OCI-LY7 (cell line): ENCODE measurements at regions not wholly inside any gene's neighbourhood (a gene's known extent, or its start where the extent isn't known, plus 50 kb on each side); places are given as distances from the start of the nearest gene placed in this dataset.

Source experiments
- BruUV-seq: library from RNA; stranded (reverse); fragments of 400-500 nt; replicated peaks from 2 replicates; lab custom pipeline; 2021; lab: Mats Ljungman, UMichigan
- CTCF ChIA-PET: fragments of 300-600 bp; sonication (Branson Sonifier 250); formaldehyde crosslinking; loops from one replicate; lab custom pipeline; 2022; ENCODE audit warnings: antibody characterized with exemption; ENCODE audit not compliant: unreplicated experiment; lab: Charles Lee
- POLR2A ChIA-PET: fragments of 300-600 bp; sonication (Branson Sonifier 250); formaldehyde crosslinking; loops from one replicate; lab custom pipeline; 2022; ENCODE audit warnings: antibody characterized with exemption; lab: Charles Lee
- DNase-seq: peaks from one replicate; pipeline ENCODE4 v3.0.0-alpha.2; 2015; ENCODE audit warnings: low spot score
- H2AFZ ChIP-seq: fragments of 200-600 bp; sonication (generic), shearing (Covaris generic); 2 replicates; pipeline ENCODE4 v1.6.1; 2014; ENCODE audit warnings: mild to moderate bottlenecking, antibody characterized with exemption, low read length, moderate library complexity
- H3K27ac ChIP-seq: fragments of 200-600 bp; sonication (generic); 2 replicates; pipeline ENCODE4 v1.5.1; 2014; ENCODE audit warnings: mixed run types, low read depth, mild to moderate bottlenecking, moderate library complexity, low read length, inconsistent platforms; ENCODE audit not compliant: poor library complexity, severe bottlenecking
- H3K36me3 ChIP-seq: fragments of 200-600 bp; sonication (generic); 2 replicates; pipeline ENCODE4 v1.6.1; 2014; ENCODE audit warnings: mild to moderate bottlenecking, antibody characterized with exemption, low read length, moderate library complexity, mixed read lengths; ENCODE audit not compliant: insufficient read depth
- H3K4me1 ChIP-seq: fragments of 200-600 bp; sonication (generic); 2 replicates; pipeline ENCODE4 v1.5.1; 2014; ENCODE audit warnings: mild to moderate bottlenecking, low read length; ENCODE audit not compliant: insufficient read depth, poor library complexity, severe bottlenecking
- H3K4me2 ChIP-seq: fragments of 200-600 bp; sonication (generic); 2 replicates; pipeline ENCODE4 v1.6.1; 2014; ENCODE audit warnings: mild to moderate bottlenecking, low read length
- H3K4me3 ChIP-seq: fragments of 200-600 bp; sonication (generic); 2 replicates; pipeline ENCODE4 v1.5.1; 2014; ENCODE audit warnings: mild to moderate bottlenecking, low read depth, low read length; ENCODE audit not compliant: poor library complexity, severe bottlenecking
- H3K79me2 ChIP-seq: fragments of 200-600 bp; sonication (generic); 2 replicates; pipeline ENCODE4 v1.6.1; 2016; ENCODE audit warnings: low read depth, mild to moderate bottlenecking, low read length, moderate library complexity, mixed read lengths; ENCODE audit not compliant: insufficient read depth
- H3K9me2 ChIP-seq: fragments of 200-600 bp; sonication (generic); 2 replicates; pipeline ENCODE4 v1.6.1; 2016; ENCODE audit warnings: mild to moderate bottlenecking, low read length, mixed read lengths; ENCODE audit not compliant: insufficient read depth
- H3K9me3 ChIP-seq: fragments of 200-600 bp; sonication (generic); 2 replicates; pipeline ENCODE4 v1.6.1; 2014; ENCODE audit warnings: mild to moderate bottlenecking, mixed run types, low read length, mixed read lengths
- H4K20me1 ChIP-seq: fragments of 200-600 bp; sonication (generic); 2 replicates; pipeline ENCODE4 v1.6.1; 2014; ENCODE audit warnings: mild to moderate bottlenecking, antibody characterized with exemption, low read length, moderate library complexity, mixed read lengths; ENCODE audit not compliant: insufficient read depth
- EZH2phosphoT487 ChIP-seq: fragments of 200-600 bp; sonication (generic); IDR thresholded peaks from 2 replicates; pipeline ENCODE4 v1.6.1; 2018; ENCODE audit warnings: low read depth, borderline replicate concordance, mild to moderate bottlenecking, mixed run types, antibody characterized with exemption, low read length, moderate library complexity, mixed read lengths
- intact Hi-C: fragments of 100-400 bp; cut with micrococcal nuclease; formaldehyde crosslinking; loops from one replicate; pipeline ENCODE4 v1.10.0; 2022; ENCODE audit not compliant: unreplicated experiment
- TF ChIP-seq, protein P1 (sequence below): fragments of 200-600 bp; sonication (generic); conservative IDR thresholded peaks from 2 replicates; pipeline ENCODE4 v1.5.1; 2014; ENCODE audit warnings: mild to moderate bottlenecking, antibody characterized with exemption, low read length, moderate library complexity, mixed read lengths

DNA sequence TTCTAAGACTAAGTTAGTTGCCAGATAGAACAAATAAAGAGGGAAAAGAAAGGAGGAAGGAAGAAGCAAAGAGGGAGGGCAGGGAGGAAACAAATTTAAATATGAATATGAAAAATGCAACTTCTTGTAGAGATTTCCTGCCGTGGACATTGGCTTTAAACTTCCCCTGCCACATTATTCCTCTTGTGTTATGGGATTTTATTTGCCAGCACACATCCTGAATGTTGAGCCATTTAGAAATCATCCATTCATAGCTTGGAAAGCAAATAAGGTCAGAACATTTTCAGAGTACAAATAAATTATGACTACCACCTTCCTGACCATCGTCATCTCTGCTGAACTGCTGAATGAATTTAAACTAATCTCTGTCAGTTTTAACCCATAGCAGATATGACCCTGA lies 911.9 kb upstream of the LRRN3 start:
- ChIA-PET CTCF (no interaction called here), POLR2A (interaction anchor here (0.6 kb wide), 1 partner anchor 897 kb away, joined by 3 read pairs; no protein-coding TSS in a partner anchor)
- no TSS peak for BruUV-seq
- Histone ChIP-seq H3K27ac (no peak overlapping the region), H3K79me2 (no peaks in the 10 kb centered on the region), H2AFZ (no peak overlapping the region), H4K20me1 (no peaks in the 10 kb centered on the region), H3K9me2 (no peaks in the 10 kb centered on the region), H3K4me1 (no peaks in the 10 kb centered on the region), H3K9me3 (no peaks in the 10 kb centered on the region), H3K36me3 (no peaks in the 10 kb centered on the region), H3K4me3 (no peak overlapping the region), H3K4me2 (no peak overlapping the region)
- TF ChIP-seq, protein P1, sequence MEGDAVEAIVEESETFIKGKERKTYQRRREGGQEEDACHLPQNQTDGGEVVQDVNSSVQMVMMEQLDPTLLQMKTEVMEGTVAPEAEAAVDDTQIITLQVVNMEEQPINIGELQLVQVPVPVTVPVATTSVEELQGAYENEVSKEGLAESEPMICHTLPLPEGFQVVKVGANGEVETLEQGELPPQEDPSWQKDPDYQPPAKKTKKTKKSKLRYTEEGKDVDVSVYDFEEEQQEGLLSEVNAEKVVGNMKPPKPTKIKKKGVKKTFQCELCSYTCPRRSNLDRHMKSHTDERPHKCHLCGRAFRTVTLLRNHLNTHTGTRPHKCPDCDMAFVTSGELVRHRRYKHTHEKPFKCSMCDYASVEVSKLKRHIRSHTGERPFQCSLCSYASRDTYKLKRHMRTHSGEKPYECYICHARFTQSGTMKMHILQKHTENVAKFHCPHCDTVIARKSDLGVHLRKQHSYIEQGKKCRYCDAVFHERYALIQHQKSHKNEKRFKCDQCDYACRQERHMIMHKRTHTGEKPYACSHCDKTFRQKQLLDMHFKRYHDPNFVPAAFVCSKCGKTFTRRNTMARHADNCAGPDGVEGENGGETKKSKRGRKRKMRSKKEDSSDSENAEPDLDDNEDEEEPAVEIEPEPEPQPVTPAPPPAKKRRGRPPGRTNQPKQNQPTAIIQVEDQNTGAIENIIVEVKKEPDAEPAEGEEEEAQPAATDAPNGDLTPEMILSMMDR: no peak
- intact Hi-C loops: no loop called here
- no peak for DNase-seq

DNA sequence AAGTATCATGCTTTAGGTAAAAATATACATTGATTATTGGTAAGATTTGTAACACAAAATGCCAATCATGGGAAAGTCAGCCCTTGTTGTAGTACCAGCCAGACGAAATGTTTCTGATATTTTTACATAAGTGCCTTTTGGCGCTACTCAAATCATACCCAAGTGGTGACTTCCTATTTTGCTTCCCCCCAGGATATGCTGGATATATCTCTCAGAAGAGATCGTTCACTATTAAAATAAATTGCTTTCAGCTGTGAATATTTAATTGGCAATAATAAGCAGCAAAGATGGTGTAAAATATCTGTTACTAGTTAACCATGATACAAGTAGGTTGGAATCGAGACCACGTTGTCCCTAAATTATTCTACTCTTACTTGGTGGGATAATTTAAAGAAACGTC lies 909.2 kb upstream of the LRRN3 start:
- Histone ChIP-seq H4K20me1 (no peaks in the 10 kb centered on the region), H3K9me2 (no peaks in the 10 kb centered on the region), H3K4me2 (no peak overlapping the region), H3K36me3 (no peaks in the 10 kb centered on the region), H3K27ac (no peak overlapping the region), H3K4me3 (no peak overlapping the region), H2AFZ (no peak overlapping the region), H3K4me1 (no peaks in the 10 kb centered on the region), H3K79me2 (no peaks in the 10 kb centered on the region), H3K9me3 (no peaks in the 10 kb centered on the region)
- intact Hi-C loops: no loop called here
- TF ChIP-seq, protein P1: no peak
- no peak for TF ChIP-seq EZH2phosphoT487
- ChIA-PET POLR2A (interaction anchor here (0.7 kb wide), 1 partner anchor 863 kb away, joined by 3 read pairs; no protein-coding TSS in a partner anchor), CTCF (no interaction called here)
- BruUV-seq: no TSS peak
- no peak for DNase-seq

DNA sequence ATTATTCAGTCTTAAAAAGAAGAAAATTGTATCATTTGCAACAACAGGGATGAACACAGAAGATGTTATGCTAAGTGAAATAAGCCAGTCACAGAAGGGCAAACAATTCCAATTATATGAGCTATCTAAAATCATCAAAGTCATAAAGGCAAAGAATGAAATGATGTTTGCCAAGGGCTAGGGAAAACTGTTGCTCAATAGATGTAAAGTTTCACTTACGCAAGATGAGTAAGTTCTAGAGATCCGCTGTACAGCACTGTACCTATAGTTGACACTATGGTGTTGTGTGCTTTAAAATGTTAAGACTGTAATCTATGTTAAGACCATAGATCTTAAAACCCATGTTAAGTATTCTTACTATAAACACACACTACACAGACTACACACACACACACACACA lies 904.6 kb upstream of the LRRN3 start:
- no peak overlapping the region for H2AFZ ChIP-seq
- no peak for DNase-seq
- TF ChIP-seq, protein P1: no peak
- no peak for TF ChIP-seq EZH2phosphoT487
- no peaks in the 10 kb centered on the region for H4K20me1 ChIP-seq
- intact Hi-C loops: no loop called here
- no peaks in the 10 kb centered on the region for H3K4me1 ChIP-seq
- H3K27ac ChIP-seq: no peak overlapping the region
- no peak overlapping the region for H3K4me3 ChIP-seq
- no peaks in the 10 kb centered on the region for H3K9me3 ChIP-seq
- CTCF ChIA-PET: no interaction called here
- no peaks in the 10 kb centered on the region for H3K79me2 ChIP-seq
- BruUV-seq: no TSS peak
- H3K9me2 ChIP-seq: no peaks in the 10 kb centered on the region
- POLR2A ChIA-PET: interaction anchor here (1.5 kb wide), 1 partner anchor 11 kb away, joined by 5 read pairs; no protein-coding TSS in a partner anchor
- no peak overlapping the region for H3K4me2 ChIP-seq
- no peaks in the 10 kb centered on the region for H3K36me3 ChIP-seq
